Neural cell (in vitro differentiated cells): ENCODE measurements at regions not wholly inside any gene's neighbourhood (a gene's known extent, or its start where the extent isn't known, plus 50 kb on each side); places are given as distances from the start of the nearest gene placed in this dataset.

ENCODE experiments used
- H2AFZ ChIP-seq: fragments of 200-600, 300-800 bp; sonication (generic), shearing (Covaris generic); 2 replicates; pipeline ENCODE4 v1.6.0; 2014; ENCODE audit warnings: low read depth, mild to moderate bottlenecking, antibody characterized with exemption, low read length, moderate library complexity
- H3F3A ChIP-seq: fragments of 200-600 bp; shearing (Covaris generic); 2 replicates; pipeline ENCODE4 v1.6.1; 2016; ENCODE audit warnings: mild to moderate bottlenecking, moderate library complexity, mixed read lengths, antibody characterized with exemption, low read length; ENCODE audit not compliant: insufficient read depth, poor library complexity, severe bottlenecking
- H3K27ac ChIP-seq: fragments of 200-600, 300-800 bp; sonication (generic), shearing (Covaris generic); 2 replicates; pipeline ENCODE4 v1.5.1; 2014; ENCODE audit warnings: mild to moderate bottlenecking, low read length, moderate library complexity
- H3K27me3 ChIP-seq: fragments of 300-800, 200-600 bp; sonication (generic), shearing (Covaris generic); 2 replicates; pipeline ENCODE4 v1.6.0; 2014; ENCODE audit warnings: mild to moderate bottlenecking, low read depth, low read length, moderate library complexity; ENCODE audit not compliant: insufficient read depth
- H3K36me3 ChIP-seq: fragments of 300-800, 200-600 bp; sonication (generic), shearing (Covaris generic); 2 replicates; pipeline ENCODE4 v1.5.1; 2014; ENCODE audit warnings: mild to moderate bottlenecking, antibody characterized with exemption, low read length, moderate library complexity; ENCODE audit not compliant: insufficient read depth
- H3K4me2 ChIP-seq: fragments of 300-800, 200-600 bp; sonication (generic), shearing (Covaris generic); 2 replicates; pipeline ENCODE4 v1.6.0; 2014; ENCODE audit warnings: mild to moderate bottlenecking, low read length
- H3K4me3 ChIP-seq: fragments of 300-800, 200-600 bp; sonication (generic), shearing (Covaris generic); 2 replicates; pipeline ENCODE4 v1.5.1; 2014; ENCODE audit warnings: mild to moderate bottlenecking, low read length, moderate library complexity
- H3K79me2 ChIP-seq: fragments of 200-600 bp; shearing (Covaris generic); replicated peaks from 2 replicates; pipeline ENCODE4 v1.6.0; 2014; ENCODE audit warnings: mild to moderate bottlenecking, low read length, moderate library complexity; ENCODE audit not compliant: insufficient read depth
- H3K9ac ChIP-seq: fragments of 300-800, 200-600 bp; sonication (generic), shearing (Covaris generic); 2 replicates; pipeline ENCODE4 v1.6.1; 2016; ENCODE audit warnings: mild to moderate bottlenecking, low read length, mixed read lengths
- H3K9me2 ChIP-seq: fragments of 200-600 bp; shearing (Covaris generic); 2 replicates; pipeline ENCODE4 v1.6.1; 2016; ENCODE audit warnings: mild to moderate bottlenecking, low read length, mixed read lengths; ENCODE audit not compliant: insufficient read depth
- H3K9me3 ChIP-seq: fragments of 200-600, 300-800 bp; sonication (generic), shearing (Covaris generic); 2 replicates; pipeline ENCODE4 v1.6.1; 2016; ENCODE audit warnings: mild to moderate bottlenecking, mixed run types, low read length, moderate library complexity, mixed read lengths
- H4K20me1 ChIP-seq: fragments of 200-600 bp; shearing (Covaris generic); 2 replicates; pipeline ENCODE4 v1.6.1; 2016; ENCODE audit warnings: mild to moderate bottlenecking, mixed run types; ENCODE audit not compliant: insufficient read depth
- CTCF ChIP-seq: fragments of 450-650 bp; IDR thresholded peaks from 2 replicates; pipeline ENCODE4 v1.5.1; 2014; ENCODE audit warnings: antibody characterized with exemption, mild to moderate bottlenecking, moderate library complexity; ENCODE audit not compliant: poor library complexity, severe bottlenecking
- EP300 ChIP-seq: fragments of 450-650 bp; conservative IDR thresholded peaks from 2 replicates; pipeline ENCODE4 v1.6.1; 2014; ENCODE audit warnings: antibody characterized with exemption, mild to moderate bottlenecking, moderate library complexity; ENCODE audit not compliant: poor library complexity, severe bottlenecking
- EZH2 ChIP-seq: fragments of 200-600, 300-800 bp; shearing (Covaris generic), sonication (generic); IDR thresholded peaks from 2 replicates; pipeline ENCODE4 v1.6.1; 2014; ENCODE audit warnings: antibody characterized with exemption, low read length, borderline replicate concordance, mild to moderate bottlenecking; ENCODE audit not compliant: insufficient read depth, poor library complexity, severe bottlenecking
- MXI1 ChIP-seq: fragments of 450-650 bp; conservative IDR thresholded peaks from 2 replicates; pipeline ENCODE4 v1.6.1; 2014; ENCODE audit warnings: antibody characterized with exemption, mild to moderate bottlenecking; ENCODE audit not compliant: poor library complexity, severe bottlenecking
- POLR2AphosphoS5 ChIP-seq: IDR thresholded peaks from 2 replicates; pipeline ENCODE4 v1.6.1; 2012
- RAD21 ChIP-seq: fragments of 450-650 bp; conservative IDR thresholded peaks from 2 replicates; pipeline ENCODE4 v1.6.1; 2014; ENCODE audit warnings: antibody characterized with exemption, mild to moderate bottlenecking, moderate library complexity
- REST ChIP-seq: IDR thresholded peaks from 2 replicates; pipeline ENCODE4 v1.6.1; 2012; ENCODE audit warnings: borderline replicate concordance
- SMC3 ChIP-seq: fragments of 450-650 bp; conservative IDR thresholded peaks from 2 replicates; pipeline ENCODE4 v1.6.1; 2014; ENCODE audit warnings: antibody characterized with exemption, mild to moderate bottlenecking, moderate library complexity; ENCODE audit not compliant: poor library complexity
- TAF1 ChIP-seq: IDR thresholded peaks from 2 replicates; pipeline ENCODE4 v1.6.1; 2012; ENCODE audit warnings: low read depth

- H2AFZ ChIP-seq, result no peak overlapping the region
- no peaks in the 10 kb centered on the region for H3F3A ChIP-seq
- H3K9ac ChIP-seq, result no peak overlapping the region
- H3K4me3 ChIP-seq, result no peak overlapping the region
- TF ChIP-seq MXI1 (no peak), EP300 (no peak), POLR2AphosphoS5 (no peak), SMC3 (no peak), EZH2 (no peak), RAD21 (no peak), TAF1 (no peak), CTCF (no peak), REST (no peak)
- H3K9me2 ChIP-seq, result no peaks in the 10 kb centered on the region
- no peaks in the 10 kb centered on the region for H3K79me2 ChIP-seq
- H3K27ac ChIP-seq, result no peak overlapping the region
- no peak overlapping the region for H3K4me2 ChIP-seq
- H3K36me3 ChIP-seq, result no peaks in the 10 kb centered on the region
- H3K27me3 ChIP-seq, result no peaks in the 10 kb centered on the region
- H3K9me3 ChIP-seq, result no peaks in the 10 kb centered on the region
- H4K20me1 ChIP-seq, result no peaks in the 10 kb centered on the region
Measured at GRCh38 chr11:110807801-110808200, 95.6 kb upstream of the ARHGAP20 start.

- TF ChIP-seq POLR2AphosphoS5 (no peak), EP300 (no peak), REST (no peak), SMC3 (no peak), CTCF (no peak), TAF1 (no peak), MXI1 (no peak), RAD21 (no peak)
- H3K9me3 ChIP-seq, result no peaks in the 10 kb centered on the region
- H3K79me2 ChIP-seq, result no peaks in the 10 kb centered on the region
- H3K4me2 ChIP-seq, result no peak overlapping the region
- no peaks in the 10 kb centered on the region for H4K20me1 ChIP-seq
- no peak overlapping the region for H3K4me3 ChIP-seq
- H3F3A ChIP-seq, result no peaks in the 10 kb centered on the region
- no peak overlapping the region for H3K27ac ChIP-seq
- no peaks in the 10 kb centered on the region for H3K9me2 ChIP-seq
- H2AFZ ChIP-seq, result no peak overlapping the region
- no peak overlapping the region for H3K9ac ChIP-seq
- H3K36me3 ChIP-seq, result no peaks in the 10 kb centered on the region
- no peaks in the 10 kb centered on the region for H3K27me3 ChIP-seq
Measured at GRCh38 chr11:110805756-110806155, 93.5 kb upstream of the ARHGAP20 start.
